Activated naive CD4-positive, alpha-beta T cell treated with anti-CD3 and anti-CD28 coated beads, Interleukin-2, amount 10 ng/mL, durations not matched to agents 7 days and 5 days (primary cell): ENCODE measurements at regions not wholly inside any gene's neighbourhood (a gene's known extent, or its start where the extent isn't known, plus 50 kb on each side); places are given as distances from the start of the nearest gene placed in this dataset.

Experiments
- CTCF ChIA-PET: fragments of 350-600 bp; sonication (Branson Sonifier 250); formaldehyde crosslinking; loops from one replicate; lab custom pipeline; 2021; ENCODE audit warnings: antibody characterized with exemption; lab: Charles Lee
- DNase-seq: peaks from one replicate; pipeline ENCODE4 v3.0.0-alpha.2; 2020
- H3K27ac Mint-ChIP-seq: one replicate; pipeline ENCODE4 v1.8.0; 2021; ENCODE audit warnings: mild to moderate bottlenecking, moderate library complexity, mixed read lengths
- H3K27me3 Mint-ChIP-seq: one replicate; pipeline ENCODE4 v1.8.0; 2021; ENCODE audit warnings: mild to moderate bottlenecking, mixed read lengths
- H3K36me3 Mint-ChIP-seq: one replicate; pipeline ENCODE4 v1.8.0; 2021; ENCODE audit warnings: mixed read lengths
- H3K4me1 Mint-ChIP-seq: one replicate; pipeline ENCODE4 v1.8.0; 2021; ENCODE audit warnings: mixed read lengths
- H3K4me3 Mint-ChIP-seq: one replicate; pipeline ENCODE4 v1.8.0; 2021; ENCODE audit warnings: mild to moderate bottlenecking, moderate library complexity, mixed read lengths
- H3K9me3 Mint-ChIP-seq: one replicate; pipeline ENCODE4 v1.8.0; 2021; ENCODE audit warnings: mixed read lengths

DNA sequence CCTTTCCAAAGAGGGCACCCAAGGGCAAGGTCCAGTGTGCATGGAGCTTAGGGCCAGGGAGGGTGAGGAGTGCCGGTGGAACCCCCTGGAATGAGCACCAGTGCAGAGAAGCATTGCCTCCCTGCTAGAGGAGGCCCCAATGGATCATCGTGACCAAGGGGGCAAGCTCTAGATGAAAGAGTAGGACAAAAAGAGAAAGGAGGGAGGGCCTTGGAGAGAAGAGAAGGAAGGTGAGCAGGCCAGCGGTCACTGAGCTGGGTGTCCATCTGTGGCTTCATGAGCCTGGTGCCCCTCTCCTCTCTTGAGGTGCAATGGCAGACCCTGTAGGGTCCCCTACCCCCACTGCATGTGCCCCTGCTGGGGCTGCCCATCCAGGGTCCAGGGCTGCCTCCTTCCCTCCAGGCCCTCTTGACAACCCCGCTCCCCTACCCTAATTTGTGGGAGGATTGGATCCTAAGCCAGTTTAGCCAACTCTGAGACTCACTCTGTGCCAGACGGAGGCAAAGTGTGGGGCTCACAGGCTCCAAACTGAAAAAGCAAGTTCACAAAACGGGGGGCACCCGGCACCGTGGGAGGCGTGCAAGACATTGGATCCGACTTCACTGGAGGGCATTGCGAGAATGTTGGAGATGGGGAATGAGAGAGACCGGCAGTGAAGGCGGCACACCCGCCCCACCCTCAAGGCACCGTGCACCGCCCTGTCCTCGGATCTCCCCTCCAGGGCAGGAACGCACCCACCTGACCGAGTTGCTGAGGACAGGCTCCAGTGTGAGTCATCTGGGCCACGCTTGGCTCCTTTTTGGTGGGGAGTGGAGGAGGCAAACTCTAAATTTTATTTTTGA is 207.5 kb downstream of the KIF26A start:
- CTCF ChIA-PET, result no interaction called here
- no peaks in the 10 kb centered on the region for H3K36me3 Mint-ChIP-seq
- no peaks in the 10 kb centered on the region for H3K4me1 Mint-ChIP-seq
- H3K27ac Mint-ChIP-seq, result no peak overlapping the region
- DNase-seq, result no peak
- H3K4me3 Mint-ChIP-seq, result no peak overlapping the region
- peaks cover 25% of the 10 kb centered on the region for H3K27me3 Mint-ChIP-seq
- H3K9me3 Mint-ChIP-seq, result no peaks in the 10 kb centered on the region

DNA sequence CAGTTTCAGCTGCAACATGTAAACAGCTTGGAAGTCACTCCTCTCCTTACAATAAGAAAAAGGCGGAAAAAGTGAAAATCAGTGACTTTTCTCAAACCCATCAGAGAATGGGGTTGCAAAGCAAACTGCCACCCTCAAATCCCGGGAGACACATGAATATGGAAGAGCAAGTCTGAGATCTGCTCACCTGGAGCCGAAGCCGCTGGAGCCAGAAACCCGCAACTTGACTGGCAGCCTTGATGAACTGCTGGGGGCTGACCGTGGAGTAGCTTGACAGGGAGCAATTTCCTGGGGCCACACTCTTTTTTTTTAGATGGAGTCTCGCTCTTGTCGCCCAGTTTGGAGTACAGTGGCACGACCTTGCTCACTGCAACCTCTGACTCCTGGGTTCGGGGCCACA is 208.2 kb downstream of the KIF26A start:
- Mint-ChIP-seq H3K36me3 (no peaks in the 10 kb centered on the region), H3K27me3 (peaks cover 25% of the 10 kb centered on the region), H3K27ac (no peak overlapping the region), H3K4me1 (no peaks in the 10 kb centered on the region), H3K9me3 (no peaks in the 10 kb centered on the region), H3K4me3 (no peak overlapping the region)
- no peak for DNase-seq
- CTCF ChIA-PET, result no interaction called here

DNA sequence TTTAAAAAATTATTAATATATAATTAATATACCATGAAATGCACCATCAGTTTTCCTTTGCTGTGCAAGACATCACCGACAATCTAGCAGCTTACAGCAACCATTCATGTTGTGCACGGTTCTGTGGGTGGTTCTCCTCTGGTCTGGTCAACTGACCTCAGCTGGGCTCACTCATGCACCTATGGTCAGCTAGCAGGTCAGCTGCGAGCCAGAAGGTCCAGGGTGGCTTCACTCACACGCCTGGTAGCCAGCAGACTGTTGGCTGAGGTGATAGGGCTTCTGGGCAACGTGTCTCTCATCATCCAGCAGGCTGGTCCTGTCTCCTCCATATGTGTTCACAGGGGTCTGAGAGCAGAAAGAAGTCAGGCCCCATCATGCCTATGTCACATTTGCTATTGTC is 210.4 kb downstream of the KIF26A start:
- CTCF ChIA-PET, result no interaction called here
- Mint-ChIP-seq H3K27ac (no peak overlapping the region), H3K9me3 (no peaks in the 10 kb centered on the region), H3K36me3 (no peaks in the 10 kb centered on the region), H3K27me3 (peaks cover 25% of the 10 kb centered on the region), H3K4me1 (no peaks in the 10 kb centered on the region), H3K4me3 (no peak overlapping the region)
- no peak for DNase-seq

DNA sequence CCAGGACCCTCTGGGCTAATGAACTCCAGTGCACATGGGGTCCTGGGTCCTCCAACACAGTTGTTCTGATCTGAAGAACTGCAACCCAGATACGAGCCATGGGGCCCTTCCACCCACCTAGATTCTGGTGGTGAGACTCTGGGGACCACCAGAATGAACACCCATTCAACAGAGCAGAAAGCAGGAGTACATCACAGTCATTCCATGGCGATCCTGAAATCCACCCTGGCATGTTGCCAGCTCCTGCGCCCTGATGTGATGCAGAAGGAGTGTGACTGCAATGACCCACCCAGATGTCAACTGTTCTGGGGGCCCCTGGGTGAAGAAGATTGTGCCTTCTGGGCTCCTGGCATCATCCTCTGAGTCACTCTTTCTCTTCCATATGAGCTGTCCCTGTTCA is 211.6 kb downstream of the KIF26A start:
- CTCF ChIA-PET, result no interaction called here

DNA sequence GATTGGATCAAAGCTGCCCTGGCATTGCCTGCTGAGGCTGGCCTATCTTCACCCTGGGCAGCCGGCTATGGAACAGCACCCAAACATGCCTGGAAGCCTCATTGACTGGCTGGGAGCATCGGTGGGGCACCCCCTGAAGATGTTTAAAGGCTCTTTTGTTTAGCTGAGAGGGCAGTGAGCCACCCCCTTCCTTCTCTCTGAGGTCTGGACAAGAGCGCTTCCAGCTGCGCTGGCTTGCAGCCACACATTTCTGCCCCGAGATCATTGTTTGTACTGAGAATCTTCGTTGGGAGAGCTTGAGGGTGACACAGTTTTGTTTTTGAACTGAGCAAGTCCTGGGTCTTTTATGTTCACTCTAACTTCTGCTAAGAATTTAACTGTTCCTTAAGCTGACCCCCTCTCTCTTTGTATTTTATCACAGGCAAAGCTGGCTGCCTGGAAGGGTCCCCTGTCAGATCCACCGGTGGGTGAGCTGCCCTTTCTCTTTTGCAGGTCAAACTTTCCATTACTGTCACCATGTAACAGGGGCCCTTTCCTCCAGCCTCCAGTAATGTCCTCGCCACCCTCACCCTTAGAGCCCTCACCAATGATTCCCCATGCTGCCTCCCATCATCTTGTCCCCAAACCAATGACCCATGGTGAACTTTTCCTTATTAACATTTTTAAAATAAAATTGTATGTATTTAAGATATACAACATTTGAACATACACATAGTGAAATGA is 212.2 kb downstream of the KIF26A start:
- CTCF ChIA-PET, result no interaction called here
- DNase-seq, result no peak
- Mint-ChIP-seq H3K9me3 (no peaks in the 10 kb centered on the region), H3K36me3 (no peaks in the 10 kb centered on the region), H3K4me1 (no peaks in the 10 kb centered on the region), H3K27me3 (peaks cover 14% of the 10 kb centered on the region), H3K4me3 (no peak overlapping the region), H3K27ac (no peak overlapping the region)

More for the DNA sequence above, 211.6 kb downstream of the KIF26A start:
- Mint-ChIP-seq H3K27me3 (peaks cover 19% of the 10 kb centered on the region), H3K4me1 (no peaks in the 10 kb centered on the region), H3K27ac (no peak overlapping the region), H3K36me3 (no peaks in the 10 kb centered on the region), H3K4me3 (no peak overlapping the region), H3K9me3 (no peaks in the 10 kb centered on the region)
- DNase-seq, result no peak

DNA sequence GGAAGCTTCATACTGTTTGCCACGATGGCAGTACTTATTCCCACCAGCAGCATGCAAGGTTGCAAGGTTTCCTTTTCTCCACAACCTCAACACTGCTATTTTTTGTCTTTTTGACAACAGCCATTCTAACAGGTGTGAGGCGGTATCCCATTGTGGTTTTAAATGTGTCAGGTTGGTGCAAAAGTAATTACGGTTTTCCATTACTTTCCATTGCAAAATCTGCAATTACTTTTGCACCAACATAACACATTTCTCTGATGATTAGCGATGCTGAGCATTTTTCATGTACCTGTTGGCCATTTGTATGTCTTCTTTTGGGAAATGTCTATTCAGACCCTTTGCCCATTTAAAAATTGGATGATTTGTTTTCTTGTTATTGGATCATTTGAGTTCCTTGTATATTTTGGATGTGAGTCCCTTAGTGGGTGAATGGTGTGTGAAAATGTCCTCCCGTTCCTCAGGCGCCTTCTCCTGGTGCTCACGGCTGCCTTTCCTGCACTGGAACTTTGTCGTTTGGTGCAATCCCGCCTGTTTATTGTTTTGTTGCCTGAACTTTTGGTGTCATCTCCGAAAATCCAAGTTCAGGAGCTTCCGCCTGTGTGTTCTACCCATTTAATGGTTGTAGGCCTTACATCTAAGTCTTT is 213.6 kb downstream of the KIF26A start:
- Mint-ChIP-seq H3K4me1 (no peaks in the 10 kb centered on the region), H3K27me3 (peaks cover 14% of the 10 kb centered on the region), H3K4me3 (no peak overlapping the region), H3K9me3 (no peaks in the 10 kb centered on the region), H3K27ac (no peak overlapping the region), H3K36me3 (no peaks in the 10 kb centered on the region)
- DNase-seq, result no peak
- CTCF ChIA-PET, result no interaction called here

DNA sequence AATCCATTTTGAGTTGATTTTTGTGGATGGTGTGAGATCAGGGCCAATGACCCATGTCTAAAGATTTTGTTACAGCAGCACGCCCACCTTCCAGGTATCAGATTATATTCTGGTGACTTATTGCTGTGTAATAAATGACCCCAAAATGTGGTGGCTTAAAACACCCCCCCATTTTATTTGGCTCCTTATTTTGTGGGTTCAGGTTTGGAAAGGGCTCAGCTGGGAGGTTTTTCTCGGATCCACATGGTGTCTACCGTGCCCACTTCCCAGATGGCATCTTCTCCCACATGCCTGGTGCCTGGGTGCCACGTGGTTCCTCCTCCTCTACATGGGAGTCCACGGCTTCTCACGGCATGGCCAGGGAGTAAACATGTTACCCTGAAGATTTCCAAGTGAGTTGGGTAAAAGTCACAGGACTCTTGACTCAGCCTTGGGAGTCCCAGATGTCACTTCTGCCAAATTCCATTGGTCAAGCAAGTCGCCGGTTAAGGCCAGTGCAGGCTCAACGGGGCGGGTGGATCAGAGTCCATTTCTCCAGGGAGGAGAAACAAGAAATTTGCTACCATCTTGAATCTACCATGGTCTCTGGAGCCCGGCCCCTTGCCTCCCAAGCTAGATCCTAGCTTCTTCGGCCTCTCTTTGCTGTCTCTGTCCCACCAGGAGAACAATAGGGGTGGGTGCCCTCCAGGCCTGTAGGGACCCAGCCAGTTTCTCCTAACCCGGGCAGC is 214.3 kb downstream of the KIF26A start:
- Mint-ChIP-seq H3K4me3 (no peak overlapping the region), H3K36me3 (no peaks in the 10 kb centered on the region), H3K4me1 (no peaks in the 10 kb centered on the region), H3K27ac (no peak overlapping the region), H3K9me3 (no peaks in the 10 kb centered on the region), H3K27me3 (peaks cover 14% of the 10 kb centered on the region)
- DNase-seq, result peak; percentile 12
- CTCF ChIA-PET, result no interaction called here

DNA sequence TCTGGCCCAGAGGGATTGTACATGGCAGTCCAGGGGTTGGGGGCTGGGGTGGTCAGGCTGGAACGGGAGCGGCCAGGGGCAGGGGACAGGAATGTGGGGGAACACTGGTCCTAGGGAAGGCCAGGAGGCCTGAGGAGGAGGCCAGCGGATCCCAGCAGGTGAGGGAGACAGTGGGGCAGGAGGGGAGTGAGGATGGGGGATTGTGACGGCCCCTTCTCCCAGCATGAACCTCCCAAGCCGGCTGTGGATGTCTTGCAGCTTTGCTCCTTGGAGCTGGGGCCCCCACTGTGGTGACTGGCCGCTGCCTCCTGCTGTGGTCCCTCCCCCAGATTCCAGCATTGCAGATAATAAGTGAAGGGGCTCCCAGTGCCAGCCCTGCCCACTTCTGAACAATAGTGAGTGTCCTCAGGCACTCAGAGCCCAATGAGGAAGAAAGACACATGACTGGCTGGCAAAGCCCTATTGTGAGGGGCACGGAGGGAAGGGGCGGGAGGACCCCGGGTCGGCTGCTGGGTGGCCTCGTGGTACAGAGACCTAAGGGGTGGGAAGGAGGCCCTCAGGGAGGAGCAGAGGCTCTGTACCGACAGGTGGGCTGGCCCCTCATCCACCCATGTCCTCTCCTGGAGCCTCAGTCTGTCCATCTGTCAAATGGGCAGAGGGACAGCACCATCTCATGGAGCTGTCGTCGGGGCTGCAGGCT is 215.0 kb downstream of the KIF26A start:
- Mint-ChIP-seq H3K9me3 (no peaks in the 10 kb centered on the region), H3K4me3 (no peak overlapping the region), H3K4me1 (no peaks in the 10 kb centered on the region), H3K36me3 (no peaks in the 10 kb centered on the region), H3K27ac (no peak overlapping the region), H3K27me3 (peaks cover 14% of the 10 kb centered on the region)
- no peak for DNase-seq
- CTCF ChIA-PET, result no interaction called here

DNA sequence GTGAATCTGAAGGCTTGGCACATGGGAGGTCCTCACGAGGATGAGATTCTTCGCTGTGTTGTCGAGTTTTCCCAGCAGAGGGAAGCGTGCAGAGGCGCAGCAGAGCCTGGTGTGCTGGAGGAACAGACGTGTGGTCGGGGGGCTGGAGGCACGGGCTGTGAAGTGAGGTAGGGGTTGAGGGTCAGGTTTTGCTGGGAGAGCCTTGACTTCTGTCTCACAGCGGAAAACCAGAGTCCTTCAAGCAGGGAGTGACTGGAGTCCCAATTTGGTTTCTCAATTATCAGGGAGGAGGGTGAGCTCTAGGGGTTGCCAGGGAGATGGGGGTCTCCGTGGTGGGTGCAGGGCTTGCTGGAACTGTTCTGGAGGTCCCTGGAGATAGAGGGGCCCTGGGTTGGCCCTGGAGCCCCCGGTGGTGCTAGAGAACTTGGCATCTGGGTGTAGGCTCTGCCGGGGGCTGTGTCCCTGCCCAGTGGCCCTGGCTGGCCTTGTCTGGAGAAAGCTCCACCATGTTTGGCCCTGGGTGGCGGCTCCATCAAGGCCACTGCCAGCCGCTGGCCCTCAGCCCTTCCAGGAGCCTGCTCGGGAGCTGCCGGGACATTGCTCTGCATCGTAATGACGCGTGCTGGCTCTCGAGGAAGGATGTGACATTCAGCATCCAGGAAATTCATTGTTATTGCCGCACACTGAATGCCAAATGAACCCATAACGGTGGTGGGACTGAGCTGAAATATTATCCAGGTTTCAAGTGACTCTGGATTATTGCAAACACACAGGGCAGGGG is 215.7 kb downstream of the KIF26A start:
- Mint-ChIP-seq H3K36me3 (no peaks in the 10 kb centered on the region), H3K9me3 (no peaks in the 10 kb centered on the region), H3K27ac (no peak overlapping the region), H3K4me1 (no peaks in the 10 kb centered on the region), H3K4me3 (no peak overlapping the region), H3K27me3 (peaks cover 14% of the 10 kb centered on the region)
- CTCF ChIA-PET, result no interaction called here
- DNase-seq, result peak; percentile 8

DNA sequence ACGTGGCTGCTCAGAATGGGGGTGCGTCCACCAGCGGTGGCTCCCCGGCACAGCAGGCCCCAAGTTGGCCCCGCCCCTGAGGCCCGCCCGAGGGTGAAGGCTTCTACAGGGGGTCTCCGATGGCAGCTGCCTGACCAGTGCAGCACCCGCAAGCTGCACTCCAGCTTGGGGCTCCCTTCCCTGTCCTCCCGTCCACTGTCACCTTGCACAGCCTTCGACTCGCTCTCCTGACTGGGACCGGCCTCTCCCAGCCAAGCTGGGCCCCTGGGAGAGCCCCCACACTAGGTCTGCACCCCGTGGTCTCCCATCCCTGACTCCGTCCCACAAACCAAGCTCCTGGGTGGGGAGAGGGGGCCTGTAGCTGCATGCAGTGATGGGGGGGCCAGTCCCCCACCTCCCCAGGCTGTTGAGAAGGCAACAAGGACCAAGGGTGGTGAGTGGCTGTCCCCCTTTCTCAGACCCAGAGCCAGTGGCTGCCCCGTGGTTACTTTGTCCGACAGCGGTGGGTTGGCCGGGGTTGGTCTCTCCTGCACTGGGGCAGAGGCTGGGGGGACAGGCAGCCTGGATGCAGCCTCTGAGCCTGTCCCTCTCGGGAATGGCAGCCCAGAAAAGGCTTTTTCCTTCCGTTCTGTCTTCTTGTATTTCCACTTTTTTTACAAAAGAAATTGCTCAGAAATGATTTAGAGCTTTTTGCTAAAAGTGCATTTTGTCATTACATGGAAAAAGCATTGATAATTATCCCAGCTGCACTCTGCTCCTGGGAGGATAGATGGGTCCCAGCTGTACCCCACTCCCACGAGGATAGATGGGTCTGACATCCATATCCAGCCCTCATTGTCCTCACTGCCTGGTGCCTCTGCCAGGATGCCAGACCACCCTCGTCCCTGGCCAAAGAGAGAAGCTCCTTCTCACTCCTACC is 217.0 kb downstream of the KIF26A start:
- H3K4me3 Mint-ChIP-seq, result no peak overlapping the region
- no peaks in the 10 kb centered on the region for H3K4me1 Mint-ChIP-seq
- CTCF ChIA-PET, result no interaction called here
- no peaks in the 10 kb centered on the region for H3K9me3 Mint-ChIP-seq
- peaks cover 8% of the 10 kb centered on the region for H3K27me3 Mint-ChIP-seq
- peak; percentile 18 for DNase-seq
- H3K36me3 Mint-ChIP-seq, result no peaks in the 10 kb centered on the region
- no peak overlapping the region for H3K27ac Mint-ChIP-seq

DNA sequence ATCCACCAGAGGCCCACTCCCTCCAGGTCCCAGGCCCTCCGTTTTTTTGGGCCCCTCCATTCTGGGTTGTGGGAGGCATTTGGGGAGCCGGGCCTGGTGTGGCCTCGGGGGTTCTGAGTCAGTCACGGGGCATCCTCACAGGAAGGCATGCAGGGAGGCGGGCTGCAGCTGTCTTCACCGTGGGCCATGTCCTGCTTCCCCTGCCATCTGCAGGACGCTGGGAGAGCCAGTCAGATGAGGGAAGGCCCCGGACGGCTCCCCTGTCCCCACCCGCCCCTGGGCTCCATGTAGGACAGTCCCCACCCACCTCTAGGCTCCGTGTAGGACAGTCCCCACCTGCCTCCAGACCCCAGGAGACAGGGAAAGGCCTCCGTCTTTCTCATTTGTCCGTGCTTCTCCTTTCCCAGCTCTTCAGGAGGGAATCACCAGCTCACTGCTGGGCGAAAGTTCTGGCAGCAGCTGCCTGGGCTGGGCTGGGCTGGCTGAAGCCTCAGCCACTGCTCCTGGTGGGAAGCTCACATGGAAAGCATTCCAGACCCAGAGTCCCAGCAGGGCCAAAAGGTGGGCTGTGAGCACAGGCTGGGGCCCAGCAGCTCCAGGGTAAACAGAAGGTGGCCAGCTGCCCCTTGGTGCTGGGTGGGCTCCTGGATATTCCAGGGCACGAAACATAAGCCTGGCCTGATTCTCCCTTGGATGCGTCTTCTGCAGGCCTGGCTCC is 217.8 kb downstream of the KIF26A start:
- CTCF ChIA-PET, result no interaction called here
- Mint-ChIP-seq H3K4me3 (no peak overlapping the region), H3K36me3 (no peaks in the 10 kb centered on the region), H3K27me3 (peaks cover 6% of the 10 kb centered on the region), H3K9me3 (no peaks in the 10 kb centered on the region), H3K27ac (no peak overlapping the region), H3K4me1 (no peaks in the 10 kb centered on the region)
- DNase-seq, result no peak
